Uterus (tissue), 2 donors: ENCODE measurements at regions not wholly inside any gene's neighbourhood (a gene's known extent, or its start where the extent isn't known, plus 50 kb on each side); places are given as distances from the start of the nearest gene placed in this dataset.

Source experiments
- CTCF ChIP-seq, 4 experiments: fragments of 200-600 bp in 2 of 4; fragments of 450-650 bp in 2 of 4; sonication (generic) in 2 of 4; IDR thresholded peaks; one replicate each; pipeline ENCODE4 v1.5.1; 2016 to 2019; ENCODE audit warnings: antibody characterized with exemption in 4 of 4, mild to moderate bottlenecking in 2 of 4, moderate library complexity in 1 of 4
- POLR2A ChIP-seq, 2 donors: fragments of 450-650 bp; IDR thresholded peaks; one replicate each; pipeline ENCODE4 v1.6.1; 2016; ENCODE audit warnings: antibody characterized with exemption in 2 of 2, mild to moderate bottlenecking in 1 of 2, moderate library complexity in 1 of 2

DNA sequence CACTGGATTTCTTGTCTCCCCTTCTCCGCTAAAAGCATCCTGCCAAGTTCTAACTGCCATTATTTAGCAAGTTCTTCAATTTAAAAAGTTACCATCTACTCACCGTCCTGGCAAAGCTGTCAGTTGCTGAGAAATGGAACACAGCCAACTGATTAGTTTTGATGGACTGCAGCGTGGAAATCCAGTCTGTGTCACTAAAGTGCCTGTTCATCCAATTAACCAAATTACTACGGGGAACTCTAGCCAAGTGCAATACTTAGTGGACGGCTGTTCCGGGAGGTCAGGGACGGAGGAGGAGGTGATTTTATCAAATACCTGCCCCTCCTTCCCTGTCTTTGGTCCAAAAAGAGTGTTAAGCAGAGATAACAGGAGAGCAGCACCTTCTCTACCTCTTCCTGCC lies 260.7 kb downstream of the MAF start:
- TF ChIP-seq CTCF (IDR thresholded peaks at IDR 0.05) (no peak), POLR2A (IDR thresholded peaks at IDR 0.05) (no peak)
